Activated CD4-positive, alpha-beta memory T cell treated with anti-CD3 and anti-CD28 coated beads, Interleukin-2, amount 10 ng/mL, durations not matched to agents 7 days and 5 days (primary cell): ENCODE measurements at regions not wholly inside any gene's neighbourhood (a gene's known extent, or its start where the extent isn't known, plus 50 kb on each side); places are given as distances from the start of the nearest gene placed in this dataset.

Experiments
- CTCF ChIA-PET: fragments of 350-600 bp; sonication (Branson Sonifier 250); formaldehyde crosslinking; loops from one replicate; lab custom pipeline; 2021; ENCODE audit warnings: antibody characterized with exemption, inconsistent platforms; lab: Charles Lee
- POLR2A ChIA-PET: fragments of 350-600 bp; sonication (Branson Sonifier 250); formaldehyde crosslinking; loops from one replicate; lab custom pipeline; 2021; ENCODE audit warnings: antibody characterized with exemption; lab: Charles Lee
- DNase-seq: peaks from one replicate; pipeline ENCODE4 v3.0.0-alpha.2; 2020
- H3K27ac Mint-ChIP-seq: one replicate; pipeline ENCODE4 v1.8.0; 2021; ENCODE audit warnings: mild to moderate bottlenecking, mixed read lengths
- H3K27me3 Mint-ChIP-seq: one replicate; pipeline ENCODE4 v1.8.0; 2021; ENCODE audit warnings: mixed read lengths
- H3K36me3 Mint-ChIP-seq: one replicate; pipeline ENCODE4 v1.8.0; 2021; ENCODE audit warnings: low read depth, mixed read lengths
- H3K4me1 Mint-ChIP-seq: one replicate; pipeline ENCODE4 v1.8.0; 2021; ENCODE audit warnings: mixed read lengths
- H3K4me3 Mint-ChIP-seq: one replicate; pipeline ENCODE4 v1.8.0; 2021; ENCODE audit warnings: mild to moderate bottlenecking, mixed read lengths
- H3K9me3 Mint-ChIP-seq: one replicate; pipeline ENCODE4 v1.8.0; 2021; ENCODE audit warnings: mixed read lengths

DNA sequence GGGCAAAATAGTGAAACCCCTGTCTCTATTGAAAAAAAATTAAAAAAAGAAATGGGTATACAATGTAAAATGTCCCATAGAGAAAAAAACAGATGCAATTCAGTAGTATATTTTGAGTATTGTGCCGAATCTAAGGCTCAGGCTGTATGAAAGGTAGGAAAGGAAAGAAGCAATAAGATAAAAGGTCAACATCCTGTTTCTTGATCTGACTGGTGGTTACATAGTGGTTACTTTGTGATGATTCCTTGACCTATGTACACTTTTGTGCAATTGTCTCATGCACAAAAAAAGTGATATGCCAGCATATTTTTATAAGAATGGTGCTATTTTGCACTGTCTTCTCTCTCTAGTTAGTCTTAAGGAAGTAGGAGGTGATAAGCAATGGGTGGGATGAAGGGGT is 1333.7 kb upstream of the TMEFF2 start:
- no peaks in the 10 kb centered on the region for H3K27me3 Mint-ChIP-seq
- no peaks in the 10 kb centered on the region for H3K9me3 Mint-ChIP-seq
- DNase-seq = no peak
- H3K36me3 Mint-ChIP-seq = no peaks in the 10 kb centered on the region
- no peak overlapping the region for H3K27ac Mint-ChIP-seq
- CTCF ChIA-PET = interaction anchor here (1.0 kb wide), 1 partner anchor 10 kb away, joined by 3 read pairs; no protein-coding TSS in a partner anchor
- no peak overlapping the region for H3K4me3 Mint-ChIP-seq
- no peaks in the 10 kb centered on the region for H3K4me1 Mint-ChIP-seq
- POLR2A ChIA-PET = no interaction called here

DNA sequence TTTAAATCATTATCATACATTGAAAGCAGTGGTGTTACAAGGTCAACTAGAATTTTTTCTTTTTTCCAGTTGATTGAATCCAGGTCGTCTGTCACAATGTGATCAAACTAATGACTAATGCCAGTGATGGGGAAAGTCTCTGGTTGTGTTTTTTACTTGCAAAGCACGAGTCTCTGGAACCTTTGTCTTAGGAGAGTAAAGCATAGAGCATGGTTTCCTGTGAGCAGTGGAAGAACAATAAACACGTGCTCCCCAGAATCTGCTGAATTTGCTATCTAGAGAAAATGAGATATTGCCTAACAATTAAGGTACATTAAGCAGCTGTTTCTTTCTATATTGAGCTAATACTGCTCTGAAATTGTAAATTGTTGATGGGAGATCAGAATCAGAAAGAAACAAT is 1332.4 kb upstream of the TMEFF2 start:
- no peak overlapping the region for H3K4me3 Mint-ChIP-seq
- no peaks in the 10 kb centered on the region for H3K4me1 Mint-ChIP-seq
- no peaks in the 10 kb centered on the region for H3K27me3 Mint-ChIP-seq
- H3K27ac Mint-ChIP-seq = no peak overlapping the region
- no peaks in the 10 kb centered on the region for H3K9me3 Mint-ChIP-seq
- no peaks in the 10 kb centered on the region for H3K36me3 Mint-ChIP-seq
- DNase-seq = no peak
- ChIA-PET CTCF (no interaction called here), POLR2A (no interaction called here)

DNA sequence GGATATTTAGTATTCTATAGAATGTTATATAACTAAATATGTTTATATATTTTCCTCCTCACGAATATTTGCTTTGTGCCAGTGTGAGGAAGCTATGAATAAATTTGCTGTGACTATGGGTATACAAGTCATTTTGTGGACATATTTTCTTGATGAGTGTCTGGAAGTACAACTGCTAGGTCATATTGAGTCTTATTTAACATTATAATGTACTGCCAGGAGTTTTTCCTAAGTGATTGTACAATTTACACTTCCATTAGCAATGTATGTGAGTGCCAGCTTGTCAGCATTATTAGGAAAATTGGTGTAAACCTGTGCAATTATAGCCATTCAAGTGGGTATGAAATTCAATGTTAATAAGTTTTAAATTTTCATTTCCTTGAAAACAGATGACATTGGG is 1328.9 kb upstream of the TMEFF2 start:
- H3K4me1 Mint-ChIP-seq = no peaks in the 10 kb centered on the region
- CTCF ChIA-PET = no interaction called here

DNA sequence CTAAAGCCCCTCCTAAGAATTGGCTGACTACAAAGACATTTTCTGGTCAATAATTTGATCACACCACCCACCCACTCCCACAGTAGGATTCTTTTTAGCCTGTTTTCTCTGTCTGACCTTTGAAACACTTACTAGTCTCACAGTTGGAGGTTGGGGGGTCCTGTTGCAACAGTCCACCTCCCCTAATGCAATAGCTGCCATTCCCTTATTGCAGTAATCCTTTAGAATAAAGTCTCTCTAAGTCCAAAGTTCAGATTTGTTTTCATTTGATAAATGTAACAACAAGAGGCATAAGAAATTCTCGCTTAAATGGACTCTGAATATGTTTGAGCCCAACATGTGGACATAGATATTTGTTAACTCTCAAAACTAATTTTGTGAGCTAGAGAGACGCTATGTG is 1326.8 kb upstream of the TMEFF2 start:
- Mint-ChIP-seq H3K4me1 (no peaks in the 10 kb centered on the region), H3K27ac (no peak overlapping the region), H3K9me3 (no peaks in the 10 kb centered on the region), H3K36me3 (no peaks in the 10 kb centered on the region), H3K4me3 (no peak overlapping the region), H3K27me3 (no peaks in the 10 kb centered on the region)
- CTCF ChIA-PET = no interaction called here
- POLR2A ChIA-PET = no interaction called here
- DNase-seq = no peak

More for the DNA sequence above, 1328.9 kb upstream of the TMEFF2 start:
- DNase-seq = no peak
- no peak overlapping the region for H3K27ac Mint-ChIP-seq
- H3K27me3 Mint-ChIP-seq = no peaks in the 10 kb centered on the region
- POLR2A ChIA-PET = no interaction called here
- H3K36me3 Mint-ChIP-seq = no peaks in the 10 kb centered on the region
- no peak overlapping the region for H3K4me3 Mint-ChIP-seq
- H3K9me3 Mint-ChIP-seq = no peaks in the 10 kb centered on the region

DNA sequence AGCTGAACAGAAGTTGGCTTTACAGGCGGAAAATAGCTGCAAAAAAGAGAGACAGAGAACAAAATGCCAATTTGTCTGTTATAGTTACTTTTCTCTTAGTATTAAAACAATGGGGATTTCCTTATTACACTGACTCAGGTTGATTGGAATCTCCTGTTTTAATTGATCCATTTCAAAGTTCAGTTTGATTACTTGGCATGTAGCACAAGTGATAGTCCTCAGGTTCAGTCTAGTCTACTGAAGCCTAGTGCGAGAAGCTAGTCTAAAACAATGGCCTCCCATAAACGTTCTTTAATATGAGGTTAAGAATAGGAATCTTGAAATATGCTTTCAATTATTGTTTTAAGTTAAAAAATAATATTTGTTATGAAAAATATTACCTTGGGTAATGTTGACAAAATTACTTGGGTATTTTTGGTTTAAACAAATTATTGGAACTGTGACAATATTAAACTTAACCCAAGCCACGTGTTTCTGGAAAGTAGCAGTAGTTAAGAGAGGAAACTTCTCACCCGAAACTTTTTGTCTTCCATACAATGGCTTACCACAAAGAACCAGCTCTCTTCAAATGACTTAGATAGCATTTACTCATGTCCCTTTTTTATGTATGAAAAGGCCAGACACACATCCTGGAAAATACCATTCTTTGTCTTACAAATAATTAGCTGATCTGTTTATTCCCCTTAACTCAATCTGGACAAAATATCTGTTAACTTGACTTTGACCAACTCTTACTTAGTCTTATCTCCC is 1326.2 kb upstream of the TMEFF2 start:
- Mint-ChIP-seq H3K27ac (no peak overlapping the region), H3K4me1 (no peaks in the 10 kb centered on the region), H3K36me3 (no peaks in the 10 kb centered on the region), H3K27me3 (no peaks in the 10 kb centered on the region), H3K4me3 (no peak overlapping the region), H3K9me3 (no peaks in the 10 kb centered on the region)
- POLR2A ChIA-PET = interaction anchor here (0.6 kb wide), 1 partner anchor 37 kb away, joined by 3 read pairs; no protein-coding TSS in a partner anchor
- no peak for DNase-seq
- CTCF ChIA-PET = no interaction called here

DNA sequence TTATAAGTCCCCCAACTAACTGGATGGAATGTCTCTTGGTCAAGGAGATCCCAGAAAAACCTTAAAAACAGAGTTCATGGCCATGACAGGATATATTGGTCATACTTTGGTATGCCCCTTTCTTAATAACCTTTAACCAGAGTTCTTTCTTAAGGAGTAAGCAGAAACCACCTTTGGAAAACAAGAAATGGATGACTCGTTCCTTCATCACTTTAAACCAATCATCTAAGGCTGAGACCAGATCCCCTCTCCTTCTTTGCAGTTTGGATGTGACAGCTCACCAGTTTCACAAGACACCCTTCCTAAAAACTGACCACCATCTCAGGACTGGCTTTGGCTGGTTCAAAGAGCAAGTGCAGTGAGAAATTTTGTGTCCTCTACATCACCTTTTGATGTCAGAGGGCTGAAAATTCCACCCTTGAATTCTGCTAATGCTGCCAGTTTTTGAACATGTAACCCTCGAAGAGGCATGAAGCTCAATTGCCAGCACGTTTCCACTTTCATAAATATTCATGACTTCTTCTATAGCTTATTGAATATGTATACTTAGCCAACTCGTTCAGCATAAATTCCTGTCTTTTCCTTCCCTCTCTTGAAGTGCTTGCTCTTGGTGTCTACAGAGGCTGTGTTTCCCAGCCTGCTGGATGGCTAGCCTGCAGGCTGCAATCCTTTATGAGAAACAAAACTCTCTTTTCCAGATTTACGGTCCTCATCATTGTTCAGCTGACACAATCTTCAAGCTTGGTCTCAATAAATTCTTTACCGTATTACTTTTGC is 1323.5 kb upstream of the TMEFF2 start:
- CTCF ChIA-PET = interaction anchor here (1.7 kb wide), 1 partner anchor 11 kb away, joined by 3 read pairs; no protein-coding TSS in a partner anchor
- Mint-ChIP-seq H3K27ac (no peak overlapping the region), H3K4me3 (no peak overlapping the region), H3K4me1 (no peaks in the 10 kb centered on the region), H3K9me3 (no peaks in the 10 kb centered on the region), H3K36me3 (no peaks in the 10 kb centered on the region), H3K27me3 (no peaks in the 10 kb centered on the region)
- POLR2A ChIA-PET = no interaction called here
- DNase-seq = no peak

DNA sequence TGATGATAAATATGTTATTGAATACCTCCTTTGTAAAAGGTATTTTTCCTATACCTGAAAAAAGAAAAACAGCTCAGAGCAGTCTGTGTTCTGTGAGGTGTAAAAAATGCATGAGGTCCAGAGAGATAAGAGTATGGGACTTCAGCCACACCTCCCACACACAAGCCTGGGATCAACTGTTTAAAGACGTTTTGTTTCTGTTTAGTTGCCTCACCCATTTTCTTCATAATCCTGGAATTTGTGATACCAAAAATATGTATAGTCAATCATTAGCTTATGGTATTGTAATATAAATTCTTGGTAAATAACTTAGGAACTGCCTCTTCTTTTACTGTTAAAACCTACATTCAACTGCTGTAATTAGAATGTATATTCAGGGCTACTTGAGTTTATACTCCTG is 1322.9 kb upstream of the TMEFF2 start:
- Mint-ChIP-seq H3K9me3 (no peaks in the 10 kb centered on the region), H3K4me1 (no peaks in the 10 kb centered on the region), H3K36me3 (no peaks in the 10 kb centered on the region), H3K27me3 (no peaks in the 10 kb centered on the region), H3K4me3 (no peak overlapping the region), H3K27ac (no peak overlapping the region)
- ChIA-PET CTCF (interaction anchor here (1.7 kb wide), 1 partner anchor 11 kb away, joined by 3 read pairs; no protein-coding TSS in a partner anchor), POLR2A (no interaction called here)
- no peak for DNase-seq

DNA sequence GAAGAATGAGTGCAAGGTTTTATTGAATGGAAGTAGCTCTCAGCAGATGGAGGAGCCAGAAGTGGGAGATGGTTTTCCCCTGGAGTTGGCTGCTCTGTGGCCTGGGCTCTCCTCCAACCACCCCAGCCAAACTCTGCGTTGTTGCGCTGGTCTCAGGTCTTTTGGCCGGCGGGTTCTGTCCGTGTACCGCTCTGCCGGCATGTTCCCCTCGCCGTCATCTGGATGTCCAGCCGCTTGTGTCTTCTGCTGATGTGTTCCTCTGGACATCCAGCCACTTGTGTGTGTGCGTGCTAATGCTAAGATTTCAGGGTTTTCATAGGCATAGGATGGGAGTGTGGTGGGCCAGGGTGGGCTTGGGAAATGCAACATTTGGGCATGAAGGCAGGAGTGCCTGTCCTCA is 1311.3 kb upstream of the TMEFF2 start:
- Mint-ChIP-seq H3K4me3 (no peak overlapping the region), H3K27ac (no peak overlapping the region), H3K4me1 (no peaks in the 10 kb centered on the region), H3K9me3 (no peaks in the 10 kb centered on the region), H3K27me3 (no peaks in the 10 kb centered on the region), H3K36me3 (no peaks in the 10 kb centered on the region)
- ChIA-PET CTCF (no interaction called here), POLR2A (no interaction called here)
- DNase-seq = no peak

DNA sequence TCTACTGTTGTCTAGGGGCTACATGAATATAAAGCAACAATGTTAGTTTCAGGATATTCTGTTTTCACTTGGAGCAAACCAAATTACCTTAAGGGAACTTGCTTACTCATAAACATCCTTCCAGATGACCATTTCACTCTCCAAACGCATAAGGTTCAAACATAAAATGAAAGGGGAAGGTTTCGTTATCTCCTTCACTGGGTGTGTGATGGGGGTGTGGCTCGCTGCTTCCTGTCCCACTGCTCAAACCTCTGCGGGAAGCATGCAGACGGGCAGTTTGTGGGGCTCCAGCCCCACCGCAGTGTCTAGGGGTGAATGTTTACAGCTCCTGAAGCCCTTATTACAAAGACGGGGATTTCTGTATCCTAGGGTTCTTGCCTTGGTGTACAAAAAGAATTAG is 1310.9 kb upstream of the TMEFF2 start:
- no peaks in the 10 kb centered on the region for H3K36me3 Mint-ChIP-seq
- ChIA-PET POLR2A (no interaction called here), CTCF (no interaction called here)
- no peak overlapping the region for H3K27ac Mint-ChIP-seq
- no peaks in the 10 kb centered on the region for H3K27me3 Mint-ChIP-seq
- DNase-seq = no peak
- H3K9me3 Mint-ChIP-seq = no peaks in the 10 kb centered on the region
- no peak overlapping the region for H3K4me3 Mint-ChIP-seq
- no peaks in the 10 kb centered on the region for H3K4me1 Mint-ChIP-seq

DNA sequence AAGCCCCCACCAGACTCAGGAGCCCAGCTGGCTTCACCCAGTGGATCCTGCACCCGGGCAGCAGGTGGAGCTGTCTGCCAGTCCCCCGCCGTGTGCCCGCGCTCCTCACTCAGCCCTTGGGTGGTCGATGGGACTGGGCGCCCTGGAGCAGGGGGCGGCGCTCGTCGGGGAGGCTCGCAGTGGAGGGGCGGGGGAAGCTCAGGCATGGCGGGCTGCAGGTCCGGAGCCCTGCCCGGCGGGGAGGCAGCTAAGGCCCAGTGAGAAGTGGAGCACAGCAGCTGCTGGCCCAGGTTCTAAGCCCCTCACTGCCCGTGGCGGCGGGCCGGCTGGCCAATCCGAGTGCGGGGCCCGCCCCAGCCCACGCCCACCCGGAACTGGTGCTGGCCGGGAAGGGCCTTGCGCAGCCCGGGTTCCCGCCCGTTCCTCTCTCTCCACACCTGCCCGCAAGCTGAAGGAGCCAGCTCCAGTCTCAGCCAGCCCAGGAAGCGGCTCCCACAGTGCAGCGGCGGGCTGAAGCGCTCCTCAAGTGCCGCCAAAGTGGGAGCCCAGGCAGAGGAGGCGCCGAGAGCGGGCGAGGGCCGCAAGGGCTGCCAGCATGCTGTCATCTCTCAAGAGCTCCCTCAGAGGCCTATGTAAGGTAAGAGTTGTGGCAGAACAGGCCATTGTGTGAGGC is 1307.8 kb upstream of the TMEFF2 start:
- no peak overlapping the region for H3K27ac Mint-ChIP-seq
- ChIA-PET POLR2A (no interaction called here), CTCF (no interaction called here)
- no peak for DNase-seq
- no peak overlapping the region for H3K4me3 Mint-ChIP-seq
- H3K9me3 Mint-ChIP-seq = no peaks in the 10 kb centered on the region
- H3K36me3 Mint-ChIP-seq = no peaks in the 10 kb centered on the region
- H3K4me1 Mint-ChIP-seq = no peaks in the 10 kb centered on the region
- no peaks in the 10 kb centered on the region for H3K27me3 Mint-ChIP-seq

DNA sequence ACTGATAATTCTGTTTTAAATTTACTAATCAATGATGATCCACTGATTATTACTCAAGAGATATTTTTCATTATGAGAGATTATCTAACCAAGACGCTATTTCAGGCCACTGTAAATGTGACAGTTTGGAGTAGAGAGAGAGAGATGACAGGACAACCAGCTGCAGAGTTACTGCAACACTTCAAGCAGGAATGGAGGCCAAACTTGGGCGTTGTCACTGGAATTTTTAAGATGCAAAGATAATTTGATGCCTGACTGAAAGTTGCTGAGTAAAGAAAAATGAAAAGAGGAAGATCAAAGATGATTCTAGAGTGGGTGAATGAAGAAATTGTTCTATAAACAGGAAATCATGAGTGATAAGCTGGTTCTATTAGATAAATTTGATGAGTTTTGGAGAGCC is 1302.1 kb upstream of the TMEFF2 start:
- CTCF ChIA-PET = no interaction called here
- POLR2A ChIA-PET = no interaction called here
- Mint-ChIP-seq H3K4me1 (no peaks in the 10 kb centered on the region), H3K27ac (no peak overlapping the region), H3K27me3 (no peaks in the 10 kb centered on the region), H3K9me3 (no peaks in the 10 kb centered on the region), H3K36me3 (no peaks in the 10 kb centered on the region), H3K4me3 (no peak overlapping the region)
- DNase-seq = no peak

DNA sequence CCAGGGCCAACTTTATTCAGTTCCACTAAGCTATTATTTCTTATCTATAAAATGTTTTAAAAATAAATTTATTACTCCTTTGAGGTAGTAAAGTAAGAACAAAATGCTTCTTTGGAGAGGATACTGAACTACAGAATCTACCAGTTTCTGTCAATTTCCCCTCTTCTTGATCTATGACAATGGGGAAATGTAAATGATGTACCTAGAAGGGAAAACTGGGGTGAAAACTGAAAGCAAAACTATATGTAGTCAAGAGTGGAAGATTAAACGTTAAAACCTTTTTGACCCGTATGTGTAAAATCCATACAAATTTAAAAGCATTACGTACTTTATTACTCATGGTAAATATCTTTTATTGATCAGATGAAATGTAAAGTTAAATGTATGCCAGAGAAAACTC is 1287.8 kb upstream of the TMEFF2 start:
- H3K4me3 Mint-ChIP-seq = no peak overlapping the region

DNA sequence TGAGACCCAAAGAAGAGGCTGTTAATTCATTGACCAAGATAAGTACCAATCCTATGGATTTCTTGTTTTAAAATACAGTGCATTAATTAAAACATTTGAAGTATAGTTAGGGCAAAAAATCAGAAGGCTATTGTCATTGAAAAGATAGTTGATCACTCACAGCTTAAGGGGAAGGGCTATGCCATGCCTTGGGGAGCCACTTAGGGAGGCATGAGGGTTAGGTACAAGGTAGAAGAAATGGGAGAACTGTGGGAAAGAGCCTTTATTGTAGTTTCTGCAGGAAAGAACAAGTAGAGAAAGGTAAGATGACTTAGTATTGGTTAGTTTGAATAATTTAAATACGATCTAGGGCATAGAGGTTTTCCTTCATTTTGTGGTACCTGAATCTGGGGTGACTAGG is 1285.5 kb upstream of the TMEFF2 start:
- Mint-ChIP-seq H3K36me3 (no peaks in the 10 kb centered on the region), H3K4me1 (no peaks in the 10 kb centered on the region), H3K9me3 (no peaks in the 10 kb centered on the region), H3K4me3 (no peak overlapping the region), H3K27ac (no peak overlapping the region), H3K27me3 (no peaks in the 10 kb centered on the region)
- POLR2A ChIA-PET = no interaction called here
- no peak for DNase-seq
- CTCF ChIA-PET = no interaction called here

More for the DNA sequence above, 1287.8 kb upstream of the TMEFF2 start:
- Mint-ChIP-seq H3K9me3 (no peaks in the 10 kb centered on the region), H3K27ac (no peak overlapping the region), H3K4me1 (no peaks in the 10 kb centered on the region), H3K36me3 (no peaks in the 10 kb centered on the region), H3K27me3 (no peaks in the 10 kb centered on the region)
- ChIA-PET POLR2A (no interaction called here), CTCF (no interaction called here)
- DNase-seq = no peak
